Endothelial cell of umbilical vein (primary cell): ENCODE measurements at regions not wholly inside any gene's neighbourhood (a gene's known extent, or its start where the extent isn't known, plus 50 kb on each side); places are given as distances from the start of the nearest gene placed in this dataset.
"Not testable (repeated sequence)": the region's sequence is repeated elsewhere in the genome, so short reads cannot be mapped to it uniquely, and the experiment has no call there.

Source experiments
- BruUV-seq: library from RNA; stranded (reverse); fragments of 400-500 nt; replicated peaks from 2 replicates; lab custom pipeline; 2021; lab: Mats Ljungman, UMichigan
- CTCF ChIA-PET: fragments of 300-600, 350-600 bp; sonication (Branson Sonifier 250); formaldehyde crosslinking; loops from one replicate; lab custom pipeline; 2021; ENCODE audit warnings: antibody characterized with exemption, inconsistent platforms; lab: Charles Lee
- POLR2A ChIA-PET: fragments of 300-600, 350-600 bp; sonication (Branson Sonifier 250); formaldehyde crosslinking; loops from one replicate; lab custom pipeline; 2021; ENCODE audit warnings: antibody characterized with exemption, inconsistent platforms; lab: Charles Lee
- DNase-seq: peaks from one replicate; pipeline ENCODE4 v3.0.0-alpha.2; 2011; ENCODE audit warnings: low read depth, low spot score
- FAIRE-seq: peaks from 2 replicates; lab custom pipeline; 2011; peaks lifted over from hg19 to GRCh38; lab: Jason Lieb, UNC
- H2AFZ ChIP-seq: 2 replicates; pipeline ENCODE4 v1.6.0; 2012; ENCODE audit warnings: low read depth, low read length, control low read depth, inconsistent platforms
- H3K27ac ChIP-seq: 2 replicates; pipeline ENCODE4 v1.5.1; 2011; ENCODE audit warnings: low read depth, mild to moderate bottlenecking, control low read depth, low read length, moderate library complexity; ENCODE audit not compliant: insufficient read depth
- H3K27me3 ChIP-seq, 2 experiments: 2 replicates each; pipeline versions ENCODE4 v1.6.0 to v1.6.1; 2011; ENCODE audit warnings: low read length in 2 of 2, mixed read lengths in 1 of 2; ENCODE audit not compliant: control insufficient read depth in 2 of 2, insufficient read depth in 2 of 2
- H3K36me3 ChIP-seq, 2 experiments: 2 replicates in 1 of 2; 3 replicates in 1 of 2; pipeline ENCODE4 v1.5.1; 2011; ENCODE audit warnings: low read length in 2 of 2, mild to moderate bottlenecking in 1 of 2, moderate library complexity in 1 of 2; ENCODE audit not compliant: control insufficient read depth in 2 of 2, insufficient read depth in 2 of 2; ENCODE audit errors: extremely low read depth in 1 of 2
- H3K4me1 ChIP-seq: 3 replicates; pipeline ENCODE4 v1.5.1; 2011; ENCODE audit warnings: mild to moderate bottlenecking, low read length; ENCODE audit not compliant: control insufficient read depth, insufficient read depth; ENCODE audit errors: extremely low read depth
- H3K4me2 ChIP-seq: 2 replicates; pipeline ENCODE4 v1.6.1; 2011; ENCODE audit warnings: low read length, control low read depth, mixed read lengths; ENCODE audit not compliant: insufficient read depth
- H3K4me3 ChIP-seq, 3 experiments: fragments of 200-600 bp in 1 of 3; sonication (generic), shearing (Covaris generic) in 1 of 3; replicated peaks in 1 of 3; 2 replicates each; pipeline ENCODE4 v1.5.1; 2011 to 2016; ENCODE audit warnings: control low read depth in 3 of 3, low read length in 3 of 3, mild to moderate bottlenecking in 2 of 3, inconsistent platforms in 1 of 3, low read depth in 1 of 3, moderate library complexity in 1 of 3; ENCODE audit not compliant: insufficient read depth in 1 of 3
- H3K79me2 ChIP-seq: 2 replicates; pipeline ENCODE4 v1.6.0; 2012; ENCODE audit warnings: low read length, inconsistent platforms; ENCODE audit not compliant: control insufficient read depth, insufficient read depth
- H3K9ac ChIP-seq: replicated peaks from 2 replicates; pipeline ENCODE3; 2011; ENCODE audit warnings: low read length, control low read depth; ENCODE audit not compliant: insufficient read depth; ENCODE audit errors: extremely low read depth
- H3K9me1 ChIP-seq: replicated peaks from 3 replicates; pipeline ENCODE4 v1.6.0; 2011; ENCODE audit warnings: mild to moderate bottlenecking, low read length; ENCODE audit not compliant: control insufficient read depth, insufficient read depth; ENCODE audit errors: extremely low read depth
- H3K9me3 ChIP-seq: replicated peaks from 2 replicates; pipeline ENCODE4 v1.5.1; 2012; ENCODE audit warnings: low read length, inconsistent platforms; ENCODE audit not compliant: control insufficient read depth, insufficient read depth
- H4K20me1 ChIP-seq: replicated peaks from 2 replicates; pipeline ENCODE3; 2011; ENCODE audit warnings: mild to moderate bottlenecking, low read length; ENCODE audit not compliant: control insufficient read depth, insufficient read depth; ENCODE audit errors: extremely low read depth
- CTCF ChIP-seq, 2 donors: IDR thresholded peaks; 1 replicate in 1 of 2; 2 replicates in 1 of 2; pipeline ENCODE4 v1.5.1; 2011; ENCODE audit warnings: low read length in 2 of 2, mild to moderate bottlenecking in 2 of 2, moderate library complexity in 2 of 2, control low read depth in 1 of 2, inconsistent platforms in 1 of 2, low read depth in 1 of 2; ENCODE audit not compliant: insufficient read depth in 1 of 2; ENCODE audit errors: extremely low read depth in 1 of 2
- EZH2 ChIP-seq: IDR thresholded peaks from 2 replicates; pipeline ENCODE4 v1.6.1; 2012; ENCODE audit warnings: borderline replicate concordance, low read depth, mild to moderate bottlenecking, moderate library complexity, low read length, inconsistent platforms; ENCODE audit not compliant: severe bottlenecking
- FOS ChIP-seq: IDR thresholded peaks from 2 replicates; pipeline ENCODE4 v1.6.1; 2011; ENCODE audit warnings: mild to moderate bottlenecking, low read length, moderate library complexity, borderline replicate concordance; ENCODE audit not compliant: insufficient read depth
- GATA2 ChIP-seq: IDR thresholded peaks from 2 replicates; pipeline ENCODE4 v1.7.0; 2011; ENCODE audit warnings: low read depth, mild to moderate bottlenecking, moderate library complexity, mixed read lengths, low read length; ENCODE audit not compliant: insufficient read length, insufficient read depth
- JUN ChIP-seq: IDR thresholded peaks from 2 replicates; pipeline ENCODE4 v1.6.1; 2011; ENCODE audit warnings: borderline replicate concordance, low read depth; ENCODE audit not compliant: insufficient read length, insufficient read depth
- MAX ChIP-seq: IDR thresholded peaks from 2 replicates; pipeline ENCODE4 v1.6.1; 2011; ENCODE audit not compliant: insufficient read depth, insufficient read length
- MYC ChIP-seq: IDR thresholded peaks from one replicate; pipeline ENCODE4 v1.6.1; 2011; ENCODE audit warnings: mild to moderate bottlenecking, low read depth, low read length
- POLR2A ChIP-seq: IDR thresholded peaks from 2 replicates; pipeline ENCODE4 v1.6.1; 2012; ENCODE audit warnings: low read depth, mild to moderate bottlenecking, control low read depth, low read length
- POLR2AphosphoS5 ChIP-seq: IDR thresholded peaks from 2 replicates; pipeline ENCODE4 v1.6.1; 2012; ENCODE audit warnings: low read depth, mild to moderate bottlenecking, control low read depth, low read length, moderate library complexity; ENCODE audit not compliant: insufficient read depth
- dilution Hi-C: fragments of 300-500 bp; cut with MboI; formaldehyde crosslinking; loops from one replicate; pipeline ENCODE4 v1.15.0; 2019; ENCODE audit warnings: low sequenced_read_pairs; ENCODE audit not compliant: extremely low pct_ligation_motif_present
- intact Hi-C: fragments of 100-400 bp; cut with micrococcal nuclease; formaldehyde crosslinking; loops from one replicate; pipeline ENCODE4 v1.10.0; 2022

GRCh38 chr9:95684516-95684915 lies 167.7 kb upstream of the PTCH1 start:
- Histone ChIP-seq H3K4me1 (no peaks in the 10 kb centered on the region), H2AFZ (no peak overlapping the region), H3K79me2 (no peaks in the 10 kb centered on the region), H3K36me3 (no peaks in the 10 kb centered on the region), H3K4me3 (no peak overlapping the region), H3K9me3 (no peaks in the 10 kb centered on the region), H4K20me1 (no peaks in the 10 kb centered on the region), H3K27ac (no peak overlapping the region), H3K4me2 (no peak overlapping the region), H3K27me3 (peaks cover 0 to 3% of the 10 kb centered on the region in 2 experiments), H3K9ac (no peak overlapping the region), H3K9me1 (no peaks in the 10 kb centered on the region)
- TF ChIP-seq GATA2 (no peak), POLR2A (no peak), MYC (no peak), EZH2 (no peak), JUN (no peak), MAX (no peak), POLR2AphosphoS5 (no peak), FOS (no peak), CTCF (IDR thresholded peaks at IDR 0.05; ENCODE audit: extremely low read depth in 1 of 2, insufficient read depth in 1 of 2, low read depth in 1 of 2, low read length in 2 of 2) (no peak)
- no peak for FAIRE-seq
- intact Hi-C loops, result no loop called here
- dilution Hi-C loops, result no loop called here
- CTCF ChIA-PET, result no interaction called here
- DNase-seq, result no peak
- no TSS peak for BruUV-seq
- POLR2A ChIA-PET, result no interaction called here

- not testable (repeated sequence) for DNase-seq, BruUV-seq, FAIRE-seq
Measured at GRCh38 chr9:95680306-95680705, 163.5 kb upstream of the PTCH1 start.

More at GRCh38 chr9:95680306-95680705, 163.5 kb upstream of the PTCH1 start:
- H4K20me1 ChIP-seq, H3K9me1 ChIP-seq, CTCF ChIA-PET, intact Hi-C loops, POLR2A ChIA-PET, H3K79me2 ChIP-seq, dilution Hi-C loops, H3K4me1 ChIP-seq, H3K27ac ChIP-seq, H3K4me2 ChIP-seq, H3K27me3 ChIP-seq, H3K4me3 ChIP-seq, H3K9ac ChIP-seq, H3K9me3 ChIP-seq, H3K36me3 ChIP-seq, H2AFZ ChIP-seq: not testable (repeated sequence)
